DMS 273 treated with DMSO at 0.1 percent for 48 hours (cell line): ENCODE measurements at regions not wholly inside any gene's neighbourhood (a gene's known extent, or its start where the extent isn't known, plus 50 kb on each side); places are given as distances from the start of the nearest gene placed in this dataset.

Source experiments
- DNase-seq: peaks from one replicate; lab custom pipeline; 2025; lab: John Stamatoyannopoulos, UW

- no peak for DNase-seq
Measured at GRCh38 chr12:92650228-92650822, 52.5 kb upstream of the PLEKHG7 start.

- DNase-seq, result no peak
Measured at GRCh38 chr12:92649511-92650227, 53.1 kb upstream of the PLEKHG7 start.

- no peak for DNase-seq
Measured at GRCh38 chr12:92648242-92649031, 54.4 kb upstream of the PLEKHG7 start.

- DNase-seq, result no peak
Measured at GRCh38 chr12:92641291-92641690, 61.5 kb upstream of the PLEKHG7 start.

- DNase-seq, result no peak
Measured at GRCh38 chr12:92640691-92641090, 62.1 kb upstream of the PLEKHG7 start.

GRCh38 chr12:92639017-92639416 lies 63.8 kb upstream of the PLEKHG7 start:
- no peak for DNase-seq

GRCh38 chr12:92634730-92635129 lies 68.1 kb upstream of the PLEKHG7 start:
- DNase-seq, result no peak

- DNase-seq, result no peak
Measured at GRCh38 chr12:92634202-92634601, 68.6 kb upstream of the PLEKHG7 start.

GRCh38 chr12:92630968-92631367 lies 71.8 kb upstream of the PLEKHG7 start:
- DNase-seq, result no peak

GRCh38 chr12:92629349-92630065 lies 73.3 kb upstream of the PLEKHG7 start:
- DNase-seq, result no peak

- DNase-seq, result no peak
Measured at GRCh38 chr12:92628476-92628875, 74.3 kb upstream of the PLEKHG7 start.

GRCh38 chr12:92627511-92627910 lies 75.3 kb upstream of the PLEKHG7 start:
- no peak for DNase-seq

- DNase-seq, result no peak
Measured at GRCh38 chr12:92625639-92626310, 77.0 kb upstream of the PLEKHG7 start.

GRCh38 chr12:92624236-92624635 lies 78.6 kb upstream of the PLEKHG7 start:
- DNase-seq, result no peak

GRCh38 chr12:92623386-92623785 lies 79.4 kb upstream of the PLEKHG7 start:
- DNase-seq, result no peak

- DNase-seq, result no peak
Measured at GRCh38 chr12:92621833-92622232, 81.0 kb upstream of the PLEKHG7 start.

GRCh38 chr12:92621312-92621711 lies 81.5 kb upstream of the PLEKHG7 start:
- no peak for DNase-seq

- no peak for DNase-seq
Measured at GRCh38 chr12:92619730-92620684, 82.8 kb upstream of the PLEKHG7 start.

GRCh38 chr12:92619026-92619425 lies 83.8 kb upstream of the PLEKHG7 start:
- DNase-seq, result no peak

- DNase-seq, result no peak
Measured at GRCh38 chr12:92615703-92616102, 87.1 kb upstream of the PLEKHG7 start.

- DNase-seq, result no peak
Measured at GRCh38 chr12:92615086-92615485, 87.7 kb upstream of the PLEKHG7 start.
